ENCODE measurements at regions not wholly inside any gene's neighbourhood (a gene's known extent, or its start where the extent isn't known, plus 50 kb on each side); places are given as distances from the start of the nearest gene placed in this dataset.

- no peak for DNase-seq
Measured at GRCh38 chr14:47746986-47747385, 71.6 kb upstream of the MDGA2 start.

DNA sequence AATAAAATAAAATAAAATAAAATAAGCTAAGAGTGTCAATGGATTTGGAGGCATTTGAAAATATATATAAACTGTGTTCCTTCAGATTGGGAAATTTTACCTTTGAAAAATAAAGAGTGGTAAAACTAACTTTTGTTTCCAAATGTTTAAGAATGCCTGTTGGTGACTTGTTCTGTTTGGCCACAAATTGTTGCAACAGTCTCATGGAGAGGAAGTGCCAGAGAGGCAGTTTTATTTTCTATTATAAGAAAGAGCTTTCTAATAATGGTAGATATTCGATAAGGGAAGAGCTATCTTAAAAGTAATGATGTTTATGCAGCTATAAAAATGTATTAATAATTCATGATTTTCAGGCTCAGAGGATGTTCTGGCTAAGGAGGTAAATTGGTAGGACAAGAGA lies 68.8 kb upstream of the MDGA2 start:
- DNase-seq, result no peak

GRCh38 chr14:47739541-47739940 lies 64.1 kb upstream of the MDGA2 start:
- DNase-seq, result no peak

DNA sequence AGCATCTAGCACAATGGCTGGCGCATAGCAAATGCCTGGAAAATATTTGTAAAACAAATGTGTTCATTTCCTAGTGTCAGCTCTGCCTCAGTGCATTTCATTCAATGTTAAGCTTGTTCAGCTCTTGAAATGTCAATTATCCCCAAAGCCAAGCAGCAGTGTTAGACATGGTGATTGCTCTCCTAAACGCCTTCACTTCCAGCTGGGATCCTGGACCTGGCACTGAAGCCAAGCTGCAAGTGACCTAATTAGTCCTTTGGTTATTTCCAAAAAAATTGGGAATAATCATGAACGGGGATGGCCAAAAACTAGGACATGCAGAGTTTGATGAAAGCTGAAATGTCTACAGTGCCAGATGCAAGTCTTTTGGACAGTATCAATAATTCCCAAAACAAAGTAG lies 54.9 kb upstream of the MDGA2 start:
- no peak for DNase-seq

Data from NCI-H748 treated with DMSO at 0.1 percent for 48 hours (cell line).